Astrocyte (in vitro differentiated cells and primary cell): ENCODE measurements at regions not wholly inside any gene's neighbourhood (a gene's known extent, or its start where the extent isn't known, plus 50 kb on each side); places are given as distances from the start of the nearest gene placed in this dataset.

ENCODE experiments used
- DNase-seq: peaks from one replicate; pipeline ENCODE4 v3.0.0-alpha.2; 2010; ENCODE audit warnings: low read depth
- FAIRE-seq: peaks from 2 replicates; lab custom pipeline; 2011; peaks lifted over from hg19 to GRCh38; lab: Jason Lieb, UNC
- H2AFZ ChIP-seq: 2 replicates; pipeline ENCODE4 v1.6.0; 2012; ENCODE audit warnings: low read depth, low read length, inconsistent platforms
- H3K27ac ChIP-seq: 2 replicates; pipeline ENCODE4 v1.5.1; 2011; ENCODE audit warnings: low read depth, low read length, inconsistent platforms
- H3K27me3 ChIP-seq: 2 replicates; pipeline ENCODE4 v1.6.0; 2011; ENCODE audit warnings: low read length, inconsistent platforms; ENCODE audit not compliant: insufficient read depth
- H3K36me3 ChIP-seq: 2 replicates; pipeline ENCODE4 v1.5.1; 2011; ENCODE audit warnings: low read length, inconsistent platforms; ENCODE audit not compliant: insufficient read depth
- H3K4me1 ChIP-seq: 2 replicates; pipeline ENCODE4 v1.5.1; 2011; ENCODE audit warnings: low read length, inconsistent platforms; ENCODE audit not compliant: insufficient read depth
- H3K4me2 ChIP-seq: 2 replicates; pipeline ENCODE4 v1.6.0; 2012; ENCODE audit warnings: low read length, inconsistent platforms
- H3K4me3 ChIP-seq: 2 replicates; pipeline ENCODE4 v1.5.1; 2011; ENCODE audit warnings: low read depth, mild to moderate bottlenecking, low read length, inconsistent platforms; ENCODE audit not compliant: insufficient read depth
- H3K79me2 ChIP-seq: 2 replicates; pipeline ENCODE4 v1.6.0; 2012; ENCODE audit warnings: mild to moderate bottlenecking, low read length, inconsistent platforms; ENCODE audit not compliant: insufficient read depth
- H3K9ac ChIP-seq: 2 replicates; pipeline ENCODE4 v1.6.0; 2012; ENCODE audit warnings: mild to moderate bottlenecking, low read length, inconsistent platforms
- H3K9me3 ChIP-seq: 2 replicates; pipeline ENCODE4 v1.5.1; 2012; ENCODE audit warnings: low read depth, mild to moderate bottlenecking, low read length, inconsistent platforms; ENCODE audit not compliant: insufficient read depth
- H4K20me1 ChIP-seq: 2 replicates; pipeline ENCODE4 v1.6.0; 2012; ENCODE audit warnings: low read length, inconsistent platforms; ENCODE audit not compliant: insufficient read depth
- H3K27ac Mint-ChIP-seq: one replicate; pipeline ENCODE4 v1.8.0; 2021; ENCODE audit warnings: mild to moderate bottlenecking, mixed read lengths; ENCODE audit not compliant: unreplicated experiment
- H3K27me3 Mint-ChIP-seq: one replicate; pipeline ENCODE4 v1.8.0; 2021; ENCODE audit warnings: low read depth, mixed read lengths; ENCODE audit not compliant: unreplicated experiment
- H3K36me3 Mint-ChIP-seq: one replicate; pipeline ENCODE4 v1.8.0; 2021; ENCODE audit warnings: low read depth, mixed read lengths; ENCODE audit not compliant: unreplicated experiment
- H3K4me1 Mint-ChIP-seq: one replicate; pipeline ENCODE4 v1.8.0; 2021; ENCODE audit warnings: low read depth, mixed read lengths; ENCODE audit not compliant: unreplicated experiment
- H3K4me3 Mint-ChIP-seq: one replicate; pipeline ENCODE4 v1.8.0; 2021; ENCODE audit warnings: mild to moderate bottlenecking, moderate library complexity, mixed read lengths; ENCODE audit not compliant: unreplicated experiment
- H3K9me3 Mint-ChIP-seq: one replicate; pipeline ENCODE4 v1.8.0; 2021; ENCODE audit warnings: mild to moderate bottlenecking, mixed read lengths; ENCODE audit not compliant: unreplicated experiment
- CTCF ChIP-seq: IDR thresholded peaks from 2 replicates; pipeline ENCODE4 v1.5.1; 2011; ENCODE audit warnings: low read depth, mild to moderate bottlenecking, inconsistent platforms, low read length, moderate library complexity; ENCODE audit not compliant: insufficient read depth
- EZH2 ChIP-seq: IDR thresholded peaks from 2 replicates; pipeline ENCODE4 v1.6.1; 2012; ENCODE audit warnings: mild to moderate bottlenecking, low read length, inconsistent platforms; ENCODE audit not compliant: insufficient read depth

- Mint-ChIP-seq H3K27me3 (no peaks in the 10 kb centered on the region), H3K4me1 (peaks cover 7% of the 10 kb centered on the region), H3K27ac (no peak overlapping the region), H3K36me3 (no peaks in the 10 kb centered on the region), H3K4me3 (no peak overlapping the region), H3K9me3 (no peaks in the 10 kb centered on the region)
- no peak for DNase-seq
- Histone ChIP-seq H3K36me3 (no peaks in the 10 kb centered on the region), H3K4me1 (no peaks in the 10 kb centered on the region), H3K9ac (no peak overlapping the region), H3K4me3 (no peak overlapping the region), H3K4me2 (no peak overlapping the region), H2AFZ (no peak overlapping the region), H3K79me2 (no peaks in the 10 kb centered on the region), H3K9me3 (no peaks in the 10 kb centered on the region), H3K27ac (no peak overlapping the region), H3K27me3 (no peaks in the 10 kb centered on the region), H4K20me1 (no peaks in the 10 kb centered on the region)
- no peak for TF ChIP-seq EZH2
- TF ChIP-seq CTCF, result no peak
- FAIRE-seq, result no peak
These were observed 82.0 kb upstream of the FAM241A start for GRCh38 chr4:112063260-112063659.

- peak; percentile 11 for DNase-seq
These were observed 76.1 kb upstream of the FAM241A start for GRCh38 chr4:112069110-112069509.

GRCh38 chr4:112073181-112073580 is 72.1 kb upstream of the FAM241A start:
- no peaks in the 10 kb centered on the region for H3K9me3 ChIP-seq
- Mint-ChIP-seq H3K4me1 (no peaks in the 10 kb centered on the region), H3K4me3 (no peak overlapping the region), H3K27me3 (no peaks in the 10 kb centered on the region), H3K27ac (no peak overlapping the region), H3K36me3 (no peaks in the 10 kb centered on the region), H3K9me3 (peaks cover 5% of the 10 kb centered on the region)
- H3K9ac ChIP-seq, result no peak overlapping the region
- H4K20me1 ChIP-seq, result no peaks in the 10 kb centered on the region
- no peak for DNase-seq
- no peak overlapping the region for H3K4me2 ChIP-seq
- H3K4me1 ChIP-seq, result no peaks in the 10 kb centered on the region
- H2AFZ ChIP-seq, result no peak overlapping the region
- H3K27ac ChIP-seq, result no peak overlapping the region
- no peaks in the 10 kb centered on the region for H3K79me2 ChIP-seq
- H3K4me3 ChIP-seq, result no peak overlapping the region
- no peak for TF ChIP-seq EZH2
- H3K36me3 ChIP-seq, result no peaks in the 10 kb centered on the region
- FAIRE-seq, result no peak
- H3K27me3 ChIP-seq, result no peaks in the 10 kb centered on the region

More at GRCh38 chr4:112069110-112069509, 76.1 kb upstream of the FAM241A start:
- Histone ChIP-seq H3K9me3 (no peaks in the 10 kb centered on the region), H3K27ac (no peak overlapping the region), H3K4me3 (no peak overlapping the region), H3K27me3 (no peaks in the 10 kb centered on the region), H3K9ac (no peak overlapping the region), H2AFZ (no peak overlapping the region), H3K79me2 (no peaks in the 10 kb centered on the region), H3K4me2 (no peak overlapping the region), H3K4me1 (no peaks in the 10 kb centered on the region), H3K36me3 (no peaks in the 10 kb centered on the region), H4K20me1 (no peaks in the 10 kb centered on the region)
- Mint-ChIP-seq H3K9me3 (peaks cover 5% of the 10 kb centered on the region), H3K4me3 (no peak overlapping the region), H3K27me3 (no peaks in the 10 kb centered on the region), H3K36me3 (no peaks in the 10 kb centered on the region), H3K27ac (no peak overlapping the region), H3K4me1 (no peaks in the 10 kb centered on the region)
- FAIRE-seq, result no peak
- TF ChIP-seq EZH2, result no peak
- TF ChIP-seq CTCF, result no peak
